ENCODE measurements at regions not wholly inside any gene's neighbourhood (a gene's known extent, or its start where the extent isn't known, plus 50 kb on each side); places are given as distances from the start of the nearest gene placed in this dataset.

GRCh38 chr10:10589540-10590303 lies 427.9 kb upstream of the CELF2 start (continued):
- TF ChIP-seq JUND (IDR thresholded peaks at IDR 0.05), result no peak

- Histone ChIP-seq H3K9me3 (ENCODE audit: control insufficient read depth in 4 of 4, low read length in 3 of 4) (no peaks in the 10 kb centered on the region), H3K4me1 (ENCODE audit: control insufficient read depth in 4 of 4, insufficient read depth in 4 of 4, low read length in 3 of 4) (no peaks in the 10 kb centered on the region), H3K36me3 (ENCODE audit: control insufficient read depth in 4 of 4, insufficient read depth in 3 of 4, low read depth in 1 of 4, low read length in 3 of 4) (no peaks in the 10 kb centered on the region), H3K4me3 (ENCODE audit: low read depth in 1 of 3, low read length in 3 of 3) (no peak overlapping the region), H3K27ac (ENCODE audit: low read depth in 1 of 2, low read length in 2 of 2) (no peak overlapping the region), H3K9ac (ENCODE audit: low read depth in 1 of 2, low read length in 2 of 2) (no peak overlapping the region), H3K27me3 (ENCODE audit: control insufficient read depth in 4 of 4, insufficient read depth in 4 of 4, low read length in 3 of 4) (peaks cover 0 to 2% (median 0%) of the 10 kb centered on the region in 4 donors)
- no peak for DNase-seq (ENCODE audit: low spot score)
- WGBS, result 66% methylated on average over 8 of the region's 8 CpGs
- TF ChIP-seq RAD21 (IDR thresholded peaks at IDR 0.05), result no peak
- no peak for TF ChIP-seq ATF3 (IDR thresholded peaks at IDR 0.05)
- TF ChIP-seq TAF1 (conservative IDR thresholded peaks at IDR 0.05), result no peak
- no peak for TF ChIP-seq ZBTB33 (IDR thresholded peaks at IDR 0.05)
Measured at GRCh38 chr10:10591715-10592341, 425.8 kb upstream of the CELF2 start.

GRCh38 chr10:10596256-10596655 lies 421.4 kb upstream of the CELF2 start:
- Histone ChIP-seq H3K4me1 (ENCODE audit: control insufficient read depth in 4 of 4, insufficient read depth in 4 of 4, low read length in 3 of 4) (no peaks in the 10 kb centered on the region), H3K27ac (ENCODE audit: low read depth in 1 of 2, low read length in 2 of 2) (no peak overlapping the region), H3K36me3 (ENCODE audit: control insufficient read depth in 4 of 4, insufficient read depth in 3 of 4, low read depth in 1 of 4, low read length in 3 of 4) (no peaks in the 10 kb centered on the region), H3K9me3 (ENCODE audit: control insufficient read depth in 4 of 4, low read length in 3 of 4) (no peaks in the 10 kb centered on the region), H3K27me3 (ENCODE audit: control insufficient read depth in 4 of 4, insufficient read depth in 4 of 4, low read length in 3 of 4) (peaks cover 0 to 2% (median 0%) of the 10 kb centered on the region in 4 donors), H3K9ac (ENCODE audit: low read depth in 1 of 2, low read length in 2 of 2) (no peak overlapping the region), H3K4me3 (ENCODE audit: low read depth in 1 of 3, low read length in 3 of 3) (no peak overlapping the region)
- TF ChIP-seq HNF4A (conservative IDR thresholded peaks at IDR 0.05) (no peak), RXRA (IDR thresholded peaks at IDR 0.05) (no peak), TAF1 (conservative IDR thresholded peaks at IDR 0.05) (no peak), GABPA (IDR thresholded peaks at IDR 0.05 in 1 of 2, conservative IDR thresholded peaks at IDR 0.05 in 1 of 2) (no peak), NR2F2 (IDR thresholded peaks at IDR 0.05) (no peak), FOXA1 (IDR thresholded peaks at IDR 0.05) (no peak), YY1 (IDR thresholded peaks at IDR 0.05) (no peak), FOXA2 (IDR thresholded peaks at IDR 0.05) (no peak), ZBTB33 (IDR thresholded peaks at IDR 0.05) (no peak), RAD21 (IDR thresholded peaks at IDR 0.05) (no peak), SP1 (IDR thresholded peaks at IDR 0.05) (no peak), CTCF (IDR thresholded peaks at IDR 0.05; ENCODE audit: low read depth, low read length, missing input control) (no peak), JUND (IDR thresholded peaks at IDR 0.05) (no peak), MAX (IDR thresholded peaks at IDR 0.05) (no peak), HNF4G (IDR thresholded peaks at IDR 0.05) (no peak)
- DNase-seq (ENCODE audit: low spot score), result no peak
- 60% methylated on average over 2 of the region's 2 CpGs for WGBS
